ENCODE measurements at regions not wholly inside any gene's neighbourhood (a gene's known extent, or its start where the extent isn't known, plus 50 kb on each side); places are given as distances from the start of the nearest gene placed in this dataset.

- Histone ChIP-seq H2AFZ (ENCODE audit: low read length) (no peak overlapping the region), H3K27ac (ENCODE audit: insufficient read depth, low read length) (no peak overlapping the region), H3K27me3 (ENCODE audit: control insufficient read depth, insufficient read depth, low read length) (no peaks in the 10 kb centered on the region), H3K9ac (ENCODE audit: insufficient read depth, low read length) (no peak overlapping the region), H3K4me2 (ENCODE audit: extremely low read depth, insufficient read depth, low read length) (no peak overlapping the region), H3K36me3 (ENCODE audit: control insufficient read depth, insufficient read depth, low read length) (no peaks in the 10 kb centered on the region), H3K4me3 (replicated peaks in 1 of 4; ENCODE audit: control extremely low read depth in 1 of 4, insufficient read depth in 1 of 4, low read depth in 3 of 4, low read length in 4 of 4) (no peak overlapping the region), H3K79me2 (ENCODE audit: control insufficient read depth, insufficient read depth, low read length) (no peaks in the 10 kb centered on the region), H3K4me1 (ENCODE audit: control insufficient read depth, extremely low read depth, insufficient read depth, low read length) (no peaks in the 10 kb centered on the region), H4K20me1 (ENCODE audit: control insufficient read depth, extremely low read depth, insufficient read depth, low read length) (no peaks in the 10 kb centered on the region), H3K9me3 (ENCODE audit: control insufficient read depth, insufficient read depth, low read depth, low read length) (no peaks in the 10 kb centered on the region)
- TF ChIP-seq EZH2 (IDR thresholded peaks at IDR 0.05; ENCODE audit: low read length, missing control alignments) = no peak
- no peak for TF ChIP-seq CTCF (conservative IDR thresholded peaks at IDR 0.05 in 1 of 2, IDR thresholded peaks at IDR 0.05 in 1 of 2; ENCODE audit: low read depth in 1 of 2, low read length in 2 of 2)
- no peak for DNase-seq (ENCODE audit: low read depth in 2 of 2)
Observed at GRCh38 chr12:90883456-90883855, 71.5 kb downstream of the CCER1 start.

- no peak for DNase-seq (ENCODE audit: low read depth in 2 of 2)
- no peak for TF ChIP-seq EZH2 (IDR thresholded peaks at IDR 0.05; ENCODE audit: low read length, missing control alignments)
- no peak for TF ChIP-seq CTCF (conservative IDR thresholded peaks at IDR 0.05 in 1 of 2, IDR thresholded peaks at IDR 0.05 in 1 of 2; ENCODE audit: low read depth in 1 of 2, low read length in 2 of 2)
- no peaks in the 10 kb centered on the region for H3K27me3 ChIP-seq (ENCODE audit: control insufficient read depth, insufficient read depth, low read length)
- no peaks in the 10 kb centered on the region for H4K20me1 ChIP-seq (ENCODE audit: control insufficient read depth, extremely low read depth, insufficient read depth, low read length)
- no peaks in the 10 kb centered on the region for H3K36me3 ChIP-seq (ENCODE audit: control insufficient read depth, insufficient read depth, low read length)
- H3K9me3 ChIP-seq (ENCODE audit: control insufficient read depth, insufficient read depth, low read depth, low read length) = no peaks in the 10 kb centered on the region
- no peak overlapping the region for H3K27ac ChIP-seq (ENCODE audit: insufficient read depth, low read length)
- H3K9ac ChIP-seq (ENCODE audit: insufficient read depth, low read length) = no peak overlapping the region
- H3K79me2 ChIP-seq (ENCODE audit: control insufficient read depth, insufficient read depth, low read length) = no peaks in the 10 kb centered on the region
- no peak overlapping the region for H3K4me2 ChIP-seq (ENCODE audit: extremely low read depth, insufficient read depth, low read length)
- no peak overlapping the region for H3K4me3 ChIP-seq (replicated peaks in 1 of 4; ENCODE audit: control extremely low read depth in 1 of 4, insufficient read depth in 1 of 4, low read depth in 3 of 4, low read length in 4 of 4)
- H3K4me1 ChIP-seq (ENCODE audit: control insufficient read depth, extremely low read depth, insufficient read depth, low read length) = no peaks in the 10 kb centered on the region
- H2AFZ ChIP-seq (ENCODE audit: low read length) = no peak overlapping the region
Observed at GRCh38 chr12:90871726-90872096, 83.3 kb downstream of the CCER1 start.

- Histone ChIP-seq H2AFZ (ENCODE audit: low read length) (no peak overlapping the region), H3K4me1 (ENCODE audit: control insufficient read depth, extremely low read depth, insufficient read depth, low read length) (no peaks in the 10 kb centered on the region), H4K20me1 (ENCODE audit: control insufficient read depth, extremely low read depth, insufficient read depth, low read length) (no peaks in the 10 kb centered on the region), H3K36me3 (ENCODE audit: control insufficient read depth, insufficient read depth, low read length) (no peaks in the 10 kb centered on the region), H3K4me3 (replicated peaks in 1 of 4; ENCODE audit: control extremely low read depth in 1 of 4, insufficient read depth in 1 of 4, low read depth in 3 of 4, low read length in 4 of 4) (no peak overlapping the region), H3K9ac (ENCODE audit: insufficient read depth, low read length) (no peak overlapping the region), H3K79me2 (ENCODE audit: control insufficient read depth, insufficient read depth, low read length) (no peaks in the 10 kb centered on the region), H3K27me3 (ENCODE audit: control insufficient read depth, insufficient read depth, low read length) (no peaks in the 10 kb centered on the region), H3K4me2 (ENCODE audit: extremely low read depth, insufficient read depth, low read length) (no peak overlapping the region), H3K9me3 (ENCODE audit: control insufficient read depth, insufficient read depth, low read depth, low read length) (no peaks in the 10 kb centered on the region), H3K27ac (ENCODE audit: insufficient read depth, low read length) (no peak overlapping the region)
- TF ChIP-seq EZH2 (IDR thresholded peaks at IDR 0.05; ENCODE audit: low read length, missing control alignments) = no peak
- TF ChIP-seq CTCF (conservative IDR thresholded peaks at IDR 0.05 in 1 of 2, IDR thresholded peaks at IDR 0.05 in 1 of 2; ENCODE audit: low read depth in 1 of 2, low read length in 2 of 2) = no peak
- no peak for DNase-seq (ENCODE audit: low read depth in 2 of 2)
Observed at GRCh38 chr12:90870971-90871725, 83.8 kb downstream of the CCER1 start.
